HEK293 (cell line): ENCODE measurements at regions not wholly inside any gene's neighbourhood (a gene's known extent, or its start where the extent isn't known, plus 50 kb on each side); places are given as distances from the start of the nearest gene placed in this dataset.
"Not testable (repeated sequence)": the region's sequence is repeated elsewhere in the genome, so short reads cannot be mapped to it uniquely, and the experiment has no call there.

Source experiments
- CTCF ChIA-PET: fragments of 350-600 bp; formaldehyde crosslinking; extraction: SDS; loops from one replicate; lab custom pipeline; 2021; ENCODE audit warnings: antibody characterized with exemption; lab: Yijun Ruan, JAX
- POLR2A ChIA-PET: fragments of 300-600 bp; formaldehyde crosslinking; extraction: SDS; loops from one replicate; lab custom pipeline; 2020; ENCODE audit warnings: antibody characterized with exemption, inconsistent platforms; lab: Yijun Ruan, JAX
- H3K27ac ChIP-seq: fragments of 200-500 bp; sonication (Bioruptor generic); 2 replicates; pipeline ENCODE4 v1.5.1; 2014; ENCODE audit warnings: low read depth, low read length, control low read depth, inconsistent platforms; ENCODE audit errors: extremely low read depth
- H3K36me3 ChIP-seq, 2 experiments: fragments of 200-500 bp in 1 of 2; sonication (Bioruptor generic) in 1 of 2; 1 replicate in 1 of 2; 2 replicates in 1 of 2; pipeline ENCODE4 v1.5.1; 2014 to 2017; ENCODE audit warnings: inconsistent platforms in 2 of 2, low read length in 2 of 2; ENCODE audit not compliant: control insufficient read depth in 2 of 2, insufficient read depth in 1 of 2
- H3K4me1 ChIP-seq: fragments of 200-500 bp; sonication (Bioruptor generic); 2 replicates; pipeline ENCODE4 v1.5.1; 2014; ENCODE audit warnings: mild to moderate bottlenecking, low read length, inconsistent platforms; ENCODE audit not compliant: control insufficient read depth, insufficient read depth
- H3K4me3 ChIP-seq: 2 replicates; pipeline ENCODE4 v1.5.1; 2011; ENCODE audit warnings: low read depth, mild to moderate bottlenecking, control low read depth, low read length, moderate library complexity
- H3K9me3 ChIP-seq: fragments of 200-500 bp; sonication (Bioruptor generic); 2 replicates; pipeline ENCODE4 v1.5.1; 2014; ENCODE audit warnings: low read depth, low read length, inconsistent platforms; ENCODE audit not compliant: control insufficient read depth, insufficient read depth
- EGR2 ChIP-seq: fragments of 450-650 bp; formaldehyde crosslinking; IDR thresholded peaks from 2 replicates; pipeline ENCODE4 v1.5.1; 2016; ENCODE audit warnings: low read depth, missing biosample characterization, missing genetic modification characterization
- GLIS1 ChIP-seq: fragments of 450-650 bp; formaldehyde crosslinking; IDR thresholded peaks from 2 replicates; pipeline ENCODE4 v1.5.1; 2016; ENCODE audit warnings: missing biosample characterization, missing genetic modification characterization
- KLF16 ChIP-seq: fragments of 450-650 bp; formaldehyde crosslinking; IDR thresholded peaks from 2 replicates; pipeline ENCODE4 v1.5.1; 2017; ENCODE audit warnings: missing biosample characterization, missing genetic modification characterization
- SP7 ChIP-seq: fragments of 450-650 bp; formaldehyde crosslinking; IDR thresholded peaks from 2 replicates; pipeline ENCODE4 v1.5.1; 2016; ENCODE audit warnings: missing biosample characterization, missing genetic modification characterization
- ZBTB48 ChIP-seq: fragments of 450-650 bp; formaldehyde crosslinking; IDR thresholded peaks from 2 replicates; pipeline ENCODE4 v1.5.1; 2016; ENCODE audit warnings: missing biosample characterization, missing genetic modification characterization
- ZBTB8A ChIP-seq: fragments of 450-650 bp; formaldehyde crosslinking; IDR thresholded peaks from 2 replicates; pipeline ENCODE4 v1.5.1; 2016; ENCODE audit warnings: missing biosample characterization, missing genetic modification characterization
- ZIC2 ChIP-seq: fragments of 450-650 bp; formaldehyde crosslinking; IDR thresholded peaks from 2 replicates; pipeline ENCODE4 v1.5.1; 2016; ENCODE audit warnings: missing biosample characterization, missing genetic modification characterization
- ZNF37A ChIP-seq: fragments of 450-650 bp; IDR thresholded peaks from 2 replicates; pipeline ENCODE4 v1.5.1; 2018; ENCODE audit warnings: missing biosample characterization, missing genetic modification characterization
- ZNF626 ChIP-seq: fragments of 450-650 bp; sonication (Bioruptor Pico); formaldehyde crosslinking; IDR thresholded peaks from 2 replicates; pipeline ENCODE4 v1.5.1; 2018; ENCODE audit warnings: missing biosample characterization, missing genetic modification characterization, inconsistent platforms
- ZNF707 ChIP-seq: fragments of 450-650 bp; formaldehyde crosslinking; IDR thresholded peaks from 2 replicates; pipeline ENCODE4 v1.5.1; 2016; ENCODE audit warnings: missing biosample characterization, missing genetic modification characterization
- TF ChIP-seq, protein P1 (sequence below): fragments of 450-650 bp; formaldehyde crosslinking; IDR thresholded peaks from 2 replicates; pipeline ENCODE4 v1.5.1; 2016; ENCODE audit warnings: missing biosample characterization, missing genetic modification characterization, borderline replicate concordance
- TF ChIP-seq, protein P2 (sequence below): fragments of 450-650 bp; formaldehyde crosslinking; IDR thresholded peaks from 2 replicates; pipeline ENCODE4 v1.5.1; 2017; ENCODE audit warnings: missing biosample characterization, missing genetic modification characterization

DNA sequence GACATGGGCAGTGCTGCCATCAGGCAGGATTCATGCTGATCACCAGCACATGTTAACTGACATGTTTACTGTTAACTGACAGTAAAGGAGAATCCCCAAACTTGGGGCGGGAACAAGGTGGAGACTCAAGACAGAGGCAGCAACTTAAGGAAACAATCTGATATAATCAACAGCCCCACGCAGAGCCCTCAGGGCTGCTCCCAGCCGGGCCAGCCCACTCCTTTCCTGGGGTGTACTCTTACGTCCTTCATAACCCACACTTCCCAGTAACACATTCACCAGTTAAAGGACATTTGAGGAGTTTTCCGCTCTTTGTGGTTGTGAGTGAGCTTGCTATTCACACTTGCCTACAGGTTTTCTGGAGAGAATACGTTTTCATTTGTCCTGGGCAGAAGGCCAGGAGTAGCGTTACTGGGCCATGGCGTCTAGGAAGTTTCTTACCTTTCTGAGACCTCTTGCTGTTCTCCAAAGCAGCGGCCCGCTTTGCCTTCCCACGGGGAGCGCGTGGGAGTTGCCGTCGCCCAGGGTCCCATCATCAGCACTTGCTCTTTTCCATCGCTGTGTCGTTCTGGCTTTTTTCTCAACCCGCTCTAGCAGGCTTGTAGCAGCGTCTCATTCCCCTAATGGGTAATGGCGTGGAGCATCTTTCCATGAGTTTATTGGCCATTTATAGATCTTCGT lies 56.4 kb downstream of the FOXF2 start:
- CTCF ChIA-PET: interaction anchor here (1.3 to 3.0 kb wide), 2 partner anchors 9 kb away, joined by 4 to 14 read pairs; no protein-coding TSS in a partner anchor
- no peak overlapping the region for H3K27ac ChIP-seq
- H3K4me1 ChIP-seq: no peaks in the 10 kb centered on the region
- no peak overlapping the region for H3K4me3 ChIP-seq
- TF ChIP-seq EGR2 (tag by site-specific recombination) (peak; percentile 19; the same call in 1 of the 2 replicates), ZNF626 (tag by site-specific recombination) (no peak)
- POLR2A ChIA-PET: no interaction called here
- no peaks in the 10 kb centered on the region; the same call in 1 of the 2 replicates for H3K9me3 ChIP-seq
- H3K36me3 ChIP-seq: no peaks in the 10 kb centered on the region

DNA sequence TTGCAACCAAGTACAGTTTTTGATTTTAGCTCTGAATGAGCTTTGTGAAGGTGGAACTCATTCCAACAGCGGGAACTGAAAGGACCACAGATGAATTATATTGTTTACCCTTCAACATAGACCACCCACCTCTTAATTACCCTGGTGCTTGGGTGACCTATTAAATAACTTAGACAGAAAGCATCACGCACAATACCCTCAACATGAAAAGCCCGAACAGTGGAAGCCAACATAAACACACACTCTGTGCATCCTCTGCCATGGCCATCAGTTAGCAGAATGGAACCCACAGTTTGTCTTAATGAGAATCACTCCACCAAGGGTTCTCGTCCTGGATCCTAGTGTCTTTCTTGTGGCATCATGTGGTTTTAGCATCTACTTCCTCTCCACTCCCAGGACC lies 60.5 kb downstream of the FOXF2 start:
- ChIA-PET CTCF (interaction anchor here (0.5 to 2.1 kb wide), 4 partner anchors 13 to 75 kb away, joined by 3 to 10 read pairs (median 4); no protein-coding TSS in a partner anchor), POLR2A (interaction anchor here (0.6 kb wide), 1 partner anchor 28 kb away, joined by 3 read pairs; no protein-coding TSS in a partner anchor)
- Histone ChIP-seq H3K27ac (no peak overlapping the region), H3K9me3 (no peaks in the 10 kb centered on the region; the same call in 1 of the 2 replicates), H3K4me1 (no peaks in the 10 kb centered on the region), H3K36me3 (no peaks in the 10 kb centered on the region), H3K4me3 (no peak overlapping the region)
- TF ChIP-seq ZIC2 (tag by site-specific recombination) (0 out of 2 replicates have a peak, but pooled peaks have one; percentile 12), ZNF707 (tag by site-specific recombination) (no peak)

DNA sequence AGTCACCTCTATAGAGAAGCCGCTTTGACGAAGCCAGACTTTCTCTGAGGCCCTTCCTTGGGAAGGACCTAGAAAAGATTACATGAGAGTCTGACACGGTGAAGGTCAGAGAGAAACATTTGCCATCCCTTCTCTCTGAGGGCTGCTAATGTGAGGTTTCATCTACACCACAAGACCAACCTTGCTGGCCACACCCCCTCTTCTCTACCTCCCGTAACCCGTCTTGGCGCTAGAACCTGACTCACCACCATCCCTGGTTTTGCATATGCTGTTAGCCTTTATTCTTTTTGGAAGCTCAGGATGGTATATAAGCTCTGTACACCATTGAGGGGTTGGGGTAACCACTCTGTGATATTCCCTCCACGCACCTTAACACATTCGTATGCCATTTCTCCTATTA lies 63.6 kb downstream of the FOXF2 start:
- Histone ChIP-seq H3K4me1 (no peaks in the 10 kb centered on the region), H3K27ac (no peak overlapping the region), H3K36me3 (no peaks in the 10 kb centered on the region), H3K9me3 (peaks cover under 1% of the 10 kb centered on the region; the same call in 1 of the 2 replicates), H3K4me3 (no peak overlapping the region)
- ChIA-PET POLR2A (no interaction called here), CTCF (interaction anchor here (0.7 kb wide), 1 partner anchor 29 kb away, joined by 3 read pairs; no protein-coding TSS in a partner anchor)
- TF ChIP-seq ZBTB8A (tag by site-specific recombination): no peak
- TF ChIP-seq ZNF37A (tag by site-specific recombination): no peak
- TF ChIP-seq ZNF707 (tag by site-specific recombination): no peak
- TF ChIP-seq KLF16 (tag by site-specific recombination): no peak
- TF ChIP-seq GLIS1 (tag by site-specific recombination): no peak
- no peak for TF ChIP-seq SP7 (tag by site-specific recombination)
- TF ChIP-seq, protein P1, sequence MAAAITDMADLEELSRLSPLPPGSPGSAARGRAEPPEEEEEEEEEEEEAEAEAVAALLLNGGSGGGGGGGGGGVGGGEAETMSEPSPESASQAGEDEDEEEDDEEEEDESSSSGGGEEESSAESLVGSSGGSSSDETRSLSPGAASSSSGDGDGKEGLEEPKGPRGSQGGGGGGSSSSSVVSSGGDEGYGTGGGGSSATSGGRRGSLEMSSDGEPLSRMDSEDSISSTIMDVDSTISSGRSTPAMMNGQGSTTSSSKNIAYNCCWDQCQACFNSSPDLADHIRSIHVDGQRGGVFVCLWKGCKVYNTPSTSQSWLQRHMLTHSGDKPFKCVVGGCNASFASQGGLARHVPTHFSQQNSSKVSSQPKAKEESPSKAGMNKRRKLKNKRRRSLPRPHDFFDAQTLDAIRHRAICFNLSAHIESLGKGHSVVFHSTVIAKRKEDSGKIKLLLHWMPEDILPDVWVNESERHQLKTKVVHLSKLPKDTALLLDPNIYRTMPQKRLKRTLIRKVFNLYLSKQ (tag by site-specific recombination): no peak
- TF ChIP-seq, protein P2, sequence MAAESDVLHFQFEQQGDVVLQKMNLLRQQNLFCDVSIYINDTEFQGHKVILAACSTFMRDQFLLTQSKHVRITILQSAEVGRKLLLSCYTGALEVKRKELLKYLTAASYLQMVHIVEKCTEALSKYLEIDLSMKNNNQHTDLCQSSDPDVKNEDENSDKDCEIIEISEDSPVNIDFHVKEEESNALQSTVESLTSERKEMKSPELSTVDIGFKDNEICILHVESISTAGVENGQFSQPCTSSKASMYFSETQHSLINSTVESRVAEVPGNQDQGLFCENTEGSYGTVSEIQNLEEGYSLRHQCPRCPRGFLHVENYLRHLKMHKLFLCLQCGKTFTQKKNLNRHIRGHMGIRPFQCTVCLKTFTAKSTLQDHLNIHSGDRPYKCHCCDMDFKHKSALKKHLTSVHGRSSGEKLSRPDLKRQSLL: no peak
- no peak for TF ChIP-seq ZBTB48 (tag by site-specific recombination)

DNA sequence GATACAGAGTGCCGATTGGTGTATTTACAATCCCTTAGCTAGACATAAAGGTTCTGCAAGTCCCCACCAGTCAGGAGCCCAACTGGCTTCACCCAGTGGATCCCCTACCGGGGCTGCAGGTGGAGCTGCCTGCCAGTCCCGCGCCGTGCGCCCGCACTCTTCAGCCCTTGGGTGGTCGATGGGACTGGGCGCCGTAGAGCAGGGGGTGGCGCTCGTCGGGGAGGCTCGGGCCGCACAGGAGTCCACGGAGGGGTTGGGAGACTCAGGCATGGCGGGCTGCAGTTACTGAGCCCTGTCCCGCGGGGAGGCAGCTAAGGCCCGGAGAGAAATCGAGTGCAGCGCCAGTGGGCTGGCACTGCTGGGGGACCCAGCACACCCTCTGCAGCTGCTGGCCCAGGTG lies 67.4 kb downstream of the FOXF2 start:
- CTCF ChIA-PET, H3K4me1 ChIP-seq, H3K4me3 ChIP-seq, H3K27ac ChIP-seq, H3K36me3 ChIP-seq, H3K9me3 ChIP-seq, POLR2A ChIA-PET: not testable (repeated sequence)
